GM23248 (cell line): ENCODE measurements at regions not wholly inside any gene's neighbourhood (a gene's known extent, or its start where the extent isn't known, plus 50 kb on each side); places are given as distances from the start of the nearest gene placed in this dataset.

Experiments
- EZH2 ChIP-seq: fragments of 200-600 bp; sonication (generic); IDR thresholded peaks from 2 replicates; pipeline ENCODE4 v1.6.1; 2018; ENCODE audit warnings: antibody characterized with exemption, mild to moderate bottlenecking; ENCODE audit not compliant: insufficient read depth, poor library complexity, severe bottlenecking
- EZH2phosphoT487 ChIP-seq: fragments of 200-600 bp; sonication (generic); IDR thresholded peaks from 2 replicates; pipeline ENCODE4 v1.6.1; 2018; ENCODE audit warnings: antibody characterized with exemption, moderate library complexity, mild to moderate bottlenecking, low read depth; ENCODE audit not compliant: insufficient read depth

- TF ChIP-seq EZH2 (no peak), EZH2phosphoT487 (no peak)
Measured at GRCh38 chr5:82992646-82993045, 84.5 kb downstream of the TMEM167A start.
